ENCODE measurements at regions not wholly inside any gene's neighbourhood (a gene's known extent, or its start where the extent isn't known, plus 50 kb on each side); places are given as distances from the start of the nearest gene placed in this dataset.
"Not testable (repeated sequence)": the region's sequence is repeated elsewhere in the genome, so short reads cannot be mapped to it uniquely, and the experiment has no call there.

DNA sequence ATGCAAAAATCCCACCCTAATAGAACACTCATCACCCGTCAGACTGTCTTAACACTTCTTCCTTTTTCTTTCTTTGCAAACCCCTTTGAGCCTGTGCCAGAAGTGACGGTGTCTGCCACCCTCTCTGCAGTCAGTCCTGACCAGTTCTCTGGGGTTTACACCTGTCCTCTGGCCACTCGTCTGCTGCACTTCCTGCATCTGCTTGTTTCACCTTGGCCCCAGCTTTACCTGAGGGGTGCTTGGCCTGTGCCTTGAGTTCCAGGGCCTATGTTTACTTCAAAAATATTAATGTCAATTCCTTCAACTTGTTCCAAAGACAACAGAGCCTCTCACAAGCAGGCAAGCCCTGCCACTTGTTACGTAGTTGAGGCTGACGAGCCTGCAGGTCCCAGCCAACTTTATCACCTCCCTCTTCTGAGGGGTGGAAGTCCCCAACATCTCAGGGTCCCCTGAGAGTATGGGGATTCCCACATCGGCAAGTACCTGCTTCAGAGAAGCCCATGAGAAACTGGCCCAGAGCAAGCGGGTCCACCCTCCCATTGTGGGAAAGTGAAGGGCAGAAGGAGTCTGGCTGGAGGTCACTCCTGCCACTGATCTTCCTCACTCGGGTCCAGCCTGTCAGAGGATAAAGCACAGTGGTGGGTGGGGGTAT, 205.4 kb downstream of the DAD1 start:
- DNase-seq: no peak

DNA sequence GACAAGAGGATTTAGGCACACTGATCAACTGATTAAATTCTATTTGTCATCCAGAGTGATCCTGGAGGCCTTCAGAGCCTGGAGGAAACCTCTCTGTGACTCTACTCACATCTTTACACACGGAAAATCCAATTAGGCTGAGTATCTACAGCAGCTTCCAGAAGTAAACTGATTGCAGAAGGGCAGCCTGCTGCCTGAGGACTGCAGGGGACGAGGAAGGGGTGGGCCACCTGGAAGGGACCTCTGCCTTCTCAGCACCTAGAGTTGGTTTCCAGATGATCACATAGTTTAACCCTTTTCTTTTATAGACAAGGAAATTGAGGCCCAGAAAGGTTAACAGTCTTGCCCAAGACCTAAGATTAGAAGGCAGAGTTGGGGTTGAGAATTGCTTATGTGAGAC, 206.1 kb downstream of the DAD1 start:
- DNase-seq: no peak

DNA sequence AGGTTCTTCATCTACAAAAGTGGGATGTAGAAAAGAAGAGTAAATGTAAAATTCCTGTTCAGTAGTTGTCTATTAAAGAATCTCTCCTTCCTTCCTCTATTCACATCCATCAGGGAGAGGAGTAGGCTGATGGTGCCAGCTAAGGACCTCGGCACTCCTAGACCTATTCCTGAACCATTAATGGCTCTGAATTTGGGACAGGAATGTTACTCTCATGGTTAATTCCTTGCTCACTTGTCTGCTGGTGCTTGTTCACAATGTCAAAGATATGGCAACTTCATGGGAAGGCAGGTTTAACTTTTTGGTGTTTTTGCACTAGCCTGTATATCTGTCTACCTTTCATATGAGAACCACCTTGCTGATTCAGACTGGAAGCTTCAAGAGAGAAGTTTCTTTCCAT, 206.6 kb downstream of the DAD1 start:
- no peak for DNase-seq

DNA sequence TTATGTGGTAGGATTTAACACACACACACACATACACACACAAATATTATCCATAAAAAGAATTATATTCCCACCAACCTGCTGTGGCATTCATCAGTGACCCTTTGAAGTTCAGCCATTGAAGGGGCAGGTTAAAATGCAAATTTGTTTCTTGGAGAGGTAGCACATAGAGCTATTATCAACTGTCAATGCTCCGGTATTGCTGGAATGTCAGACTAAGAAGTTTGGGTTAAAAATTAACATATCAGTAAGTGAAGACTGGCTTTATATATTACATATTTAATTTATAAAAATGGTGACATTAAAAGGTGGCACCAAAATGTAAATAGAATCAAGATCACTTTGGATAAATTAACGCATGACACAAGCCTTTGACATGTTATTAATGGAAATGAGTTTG, 207.3 kb downstream of the DAD1 start:
- no peak for DNase-seq

DNA sequence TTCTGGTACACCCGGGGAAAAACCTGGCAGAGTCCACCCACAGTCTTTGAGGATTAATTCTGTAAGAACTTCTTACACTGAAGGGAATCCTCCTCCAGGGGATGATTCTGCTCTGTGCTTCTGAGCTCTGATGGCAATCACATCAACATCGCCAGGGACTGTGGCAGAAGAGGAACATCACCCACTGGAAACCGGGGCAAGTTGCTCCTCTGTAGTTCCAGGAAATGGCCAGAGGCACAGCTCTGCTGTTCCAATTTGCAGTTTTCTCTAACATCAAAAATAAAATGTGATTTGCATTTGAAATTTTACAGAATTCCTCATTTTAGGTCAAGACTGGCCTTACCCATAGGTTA, 207.6 kb downstream of the DAD1 start:
- peak; percentile 15 to 42 for DNase-seq

DNA sequence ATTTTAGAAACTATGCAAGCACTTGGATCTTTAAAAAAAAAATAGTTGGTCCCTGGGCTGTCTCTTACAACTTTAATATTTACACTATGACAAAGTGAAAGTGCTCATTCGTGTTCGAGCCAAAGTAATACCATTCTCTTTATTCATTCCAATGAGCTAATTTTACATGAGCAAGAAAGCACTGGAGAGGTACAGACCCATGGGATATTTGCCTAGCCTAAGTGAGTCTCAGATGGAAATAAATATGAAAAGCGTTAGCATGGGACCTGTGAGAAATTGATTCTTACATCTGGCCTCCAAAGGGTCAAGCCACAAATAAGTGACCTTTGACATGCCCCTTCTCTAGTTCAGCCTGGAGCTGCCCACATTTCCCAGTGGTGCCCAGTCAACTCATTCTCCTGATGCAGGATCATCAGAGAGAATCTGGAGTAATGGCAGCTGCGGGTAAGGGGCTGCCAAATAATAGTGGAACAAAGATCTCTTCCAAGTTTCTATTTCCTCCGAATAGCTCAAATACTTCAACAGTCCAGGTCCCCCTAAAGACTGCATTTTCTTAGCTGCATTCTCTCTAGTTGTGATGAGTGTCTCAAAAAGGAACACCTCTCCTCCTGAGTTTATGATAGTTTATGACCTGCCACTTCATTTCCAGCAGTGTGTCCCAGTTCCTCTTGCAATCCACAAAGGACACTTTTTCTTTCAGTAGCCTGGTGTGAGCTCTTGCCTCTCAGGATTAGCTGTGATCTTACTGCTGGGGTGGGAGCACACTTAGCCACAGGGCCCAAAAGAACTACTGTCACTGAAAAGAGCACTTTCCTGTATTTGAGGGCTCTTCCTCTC, 208.2 kb downstream of the DAD1 start:
- no peak for DNase-seq

DNA sequence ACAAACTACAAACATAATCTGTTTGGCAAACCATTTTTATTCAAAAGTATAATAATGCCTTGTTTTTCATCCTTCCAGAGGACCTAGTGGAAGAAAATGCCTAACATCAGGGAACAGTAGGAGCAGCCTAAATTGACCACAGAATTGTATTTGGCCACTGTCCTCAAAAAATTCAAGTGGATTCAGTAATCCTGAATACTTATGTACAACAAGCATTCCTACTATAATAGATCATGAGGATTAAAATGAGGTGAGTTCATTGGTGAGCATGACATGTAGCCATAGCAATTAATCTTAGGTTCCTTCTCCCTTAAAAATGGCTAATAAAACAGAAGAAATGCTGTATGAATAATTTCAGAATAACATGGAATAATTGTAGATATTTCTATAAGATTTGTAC, 209.3 kb downstream of the DAD1 start:
- no peak for DNase-seq

DNA sequence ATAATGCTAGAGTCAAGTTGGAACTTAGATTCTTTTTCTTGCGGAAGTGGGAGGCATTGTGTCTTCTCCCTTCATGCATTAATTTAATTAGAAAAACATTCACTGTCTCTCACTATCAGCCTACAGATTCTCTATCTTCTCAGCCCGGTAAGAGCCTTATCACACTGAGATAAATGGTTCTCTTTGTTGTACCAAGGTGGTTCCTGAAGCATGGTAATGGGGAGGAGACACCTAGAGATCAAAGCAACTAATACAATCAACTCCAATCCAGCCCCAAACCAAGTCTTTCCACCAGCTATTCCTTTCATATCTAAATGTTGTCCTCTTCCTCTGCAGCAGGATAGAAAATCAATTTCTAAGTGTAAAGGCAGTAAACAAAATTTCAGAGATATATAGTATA, 210.8 kb downstream of the DAD1 start:
- no peak for DNase-seq

DNA sequence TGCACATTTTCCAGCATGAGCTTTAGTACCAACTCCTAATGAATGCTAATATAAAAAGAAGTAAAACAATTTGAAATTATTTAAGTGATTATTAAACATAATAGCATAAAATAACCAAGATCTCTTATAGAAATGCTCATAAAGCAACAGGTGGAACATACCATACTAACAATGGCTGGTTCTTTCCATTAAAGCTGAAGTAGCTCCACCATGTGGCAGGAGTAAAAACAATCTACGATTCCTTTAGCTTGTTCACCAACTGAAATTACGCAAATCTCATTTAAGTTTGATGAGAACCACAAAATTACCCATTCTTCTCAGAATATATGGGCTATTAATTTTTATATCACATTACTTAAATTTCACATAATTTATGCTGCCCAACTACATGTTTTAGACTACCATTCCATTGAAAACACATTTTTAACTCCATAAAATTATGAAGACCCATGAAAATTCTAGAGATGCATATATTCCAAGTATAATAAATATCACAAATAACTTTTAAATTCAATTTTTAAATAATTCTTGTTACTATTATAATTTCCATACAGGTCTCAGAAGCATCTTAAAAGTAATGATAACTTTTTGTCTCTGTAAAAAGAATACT, 213.6 kb downstream of the DAD1 start:
- peak; percentile 49 to 67 for DNase-seq

DNA sequence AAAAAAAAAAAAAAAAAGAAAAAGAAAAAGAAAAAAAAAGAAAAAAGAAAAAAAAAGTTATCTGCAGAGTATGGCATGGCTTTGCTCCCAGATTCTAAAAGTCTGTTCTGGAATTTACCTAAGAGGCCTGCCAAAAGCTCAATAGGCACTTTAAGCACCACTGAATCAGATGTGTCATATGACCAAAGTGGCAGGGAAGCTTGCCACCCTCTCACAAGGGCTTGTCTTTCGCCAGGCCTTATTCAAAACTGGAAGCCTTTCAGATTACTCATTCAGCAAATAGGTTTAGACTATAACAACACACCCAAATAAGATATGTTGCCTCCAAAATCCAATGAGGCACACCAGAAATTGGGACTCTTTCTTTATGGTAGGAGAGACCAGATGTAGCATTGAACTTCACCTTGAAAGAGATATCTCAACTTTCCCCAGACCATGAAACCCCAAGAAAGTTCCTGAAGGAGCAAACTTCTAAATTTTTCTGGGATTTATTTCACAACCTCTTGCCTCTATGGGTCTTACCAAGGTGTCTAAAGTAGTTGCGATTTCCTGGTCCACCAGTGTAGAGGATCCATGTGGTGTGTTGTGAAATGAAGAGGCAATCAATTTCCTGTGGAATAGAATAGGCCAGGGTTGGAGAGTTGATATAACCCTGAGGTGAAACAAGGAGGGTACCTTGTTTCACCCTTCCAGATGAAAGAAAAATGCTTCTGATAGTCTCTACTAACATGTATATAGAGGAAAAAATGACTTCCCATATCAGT, 218.8 kb downstream of the DAD1 start:
- no peak for DNase-seq

DNA sequence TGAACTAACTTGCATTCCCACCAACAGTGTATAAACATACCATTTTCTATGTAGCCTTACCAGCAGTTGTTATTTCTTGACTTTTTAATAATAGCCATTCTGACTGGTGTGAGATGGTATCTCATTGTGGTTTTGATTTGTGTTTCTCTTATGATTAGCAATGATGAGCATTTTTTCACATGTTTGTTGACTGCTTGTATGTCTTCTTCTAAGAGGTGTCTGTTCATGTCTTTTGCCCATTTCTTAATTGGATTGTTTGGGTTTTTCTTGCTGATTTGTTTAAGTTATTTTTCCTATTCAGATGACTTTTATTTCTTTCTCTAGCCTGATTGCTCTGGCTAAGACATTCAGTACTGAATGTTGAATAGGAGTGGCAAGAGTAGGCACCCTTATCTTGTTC, 230.3 kb downstream of the DAD1 start:
- no peak for DNase-seq

DNA sequence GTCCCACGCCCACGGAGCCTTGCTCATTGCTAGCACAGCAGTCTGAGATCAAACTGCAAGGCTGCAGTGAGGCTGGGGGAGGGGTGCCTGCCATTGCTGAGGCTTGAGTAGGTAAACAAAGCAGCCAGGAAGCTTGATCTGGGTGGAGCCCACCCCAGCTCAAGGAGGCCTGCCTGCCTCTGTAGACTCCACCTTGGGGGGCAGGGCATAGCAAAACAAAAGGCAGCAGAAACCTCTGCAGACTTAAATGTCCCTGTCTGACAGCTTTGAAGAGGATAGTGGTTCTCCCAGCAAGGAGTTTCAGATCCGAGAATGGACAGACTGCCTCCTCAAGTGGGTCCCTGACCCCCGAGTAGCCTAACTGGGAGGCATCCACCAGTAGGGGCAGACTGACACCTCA, 239.7 kb downstream of the DAD1 start:
- not testable (repeated sequence) for DNase-seq

DNA sequence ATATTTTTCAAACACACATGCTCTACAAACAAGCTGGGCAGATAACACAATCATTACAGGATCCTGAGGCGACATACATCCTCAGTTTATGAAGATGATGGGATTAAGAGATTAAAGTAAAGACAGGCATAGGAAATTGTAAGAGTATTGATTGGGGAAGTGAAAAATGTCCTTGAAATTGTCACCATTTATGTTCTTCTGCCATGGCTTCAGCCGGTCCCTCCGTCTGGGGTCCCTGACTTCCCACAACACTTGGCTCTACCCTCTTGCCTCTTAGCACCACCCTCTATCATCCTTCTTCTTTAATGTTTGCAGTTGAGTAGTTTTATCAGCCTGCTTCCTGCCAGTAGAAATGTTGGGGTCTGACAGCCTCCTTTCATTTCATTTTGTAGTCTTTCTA, 244.4 kb downstream of the DAD1 start:
- no peak for DNase-seq

DNA sequence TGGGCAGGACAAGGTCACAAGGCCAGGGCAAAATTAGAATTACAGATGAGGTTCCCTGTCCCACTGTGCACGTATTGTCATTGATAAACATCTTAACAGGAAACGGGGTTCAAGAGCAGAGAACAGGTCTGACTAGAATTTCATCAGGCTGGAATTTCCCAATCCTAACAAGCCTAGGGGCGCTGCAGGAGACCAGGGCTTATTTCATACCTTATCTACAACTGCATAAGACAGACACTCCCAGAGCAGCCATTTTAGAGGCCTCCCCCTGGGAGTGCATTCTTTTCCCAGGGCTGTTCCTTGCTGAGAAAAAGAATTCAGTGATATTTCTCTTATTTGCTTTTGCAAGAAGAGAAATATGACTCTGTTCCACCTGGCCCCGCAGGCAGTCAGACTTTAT, 244.8 kb downstream of the DAD1 start:
- not testable (repeated sequence) for DNase-seq

DNA sequence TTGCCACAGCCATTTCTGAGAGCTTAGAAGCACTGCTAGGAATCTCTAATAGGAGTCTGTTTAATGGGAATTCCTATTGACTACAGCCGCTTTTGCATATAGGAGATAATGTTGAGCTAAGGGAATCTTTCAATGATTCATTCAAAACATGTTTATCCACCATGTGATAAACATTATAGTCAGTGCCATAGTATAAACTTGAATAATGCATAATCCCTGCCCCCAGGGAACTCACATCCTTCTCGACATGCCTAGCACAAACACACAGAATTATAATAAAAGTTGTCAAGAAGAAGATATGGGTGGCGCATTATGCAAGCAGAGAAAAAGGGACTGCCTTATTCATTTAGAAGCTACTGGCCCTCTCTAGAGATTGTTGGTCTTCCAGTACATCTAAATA, 248.0 kb downstream of the DAD1 start:
- DNase-seq: no peak

DNA sequence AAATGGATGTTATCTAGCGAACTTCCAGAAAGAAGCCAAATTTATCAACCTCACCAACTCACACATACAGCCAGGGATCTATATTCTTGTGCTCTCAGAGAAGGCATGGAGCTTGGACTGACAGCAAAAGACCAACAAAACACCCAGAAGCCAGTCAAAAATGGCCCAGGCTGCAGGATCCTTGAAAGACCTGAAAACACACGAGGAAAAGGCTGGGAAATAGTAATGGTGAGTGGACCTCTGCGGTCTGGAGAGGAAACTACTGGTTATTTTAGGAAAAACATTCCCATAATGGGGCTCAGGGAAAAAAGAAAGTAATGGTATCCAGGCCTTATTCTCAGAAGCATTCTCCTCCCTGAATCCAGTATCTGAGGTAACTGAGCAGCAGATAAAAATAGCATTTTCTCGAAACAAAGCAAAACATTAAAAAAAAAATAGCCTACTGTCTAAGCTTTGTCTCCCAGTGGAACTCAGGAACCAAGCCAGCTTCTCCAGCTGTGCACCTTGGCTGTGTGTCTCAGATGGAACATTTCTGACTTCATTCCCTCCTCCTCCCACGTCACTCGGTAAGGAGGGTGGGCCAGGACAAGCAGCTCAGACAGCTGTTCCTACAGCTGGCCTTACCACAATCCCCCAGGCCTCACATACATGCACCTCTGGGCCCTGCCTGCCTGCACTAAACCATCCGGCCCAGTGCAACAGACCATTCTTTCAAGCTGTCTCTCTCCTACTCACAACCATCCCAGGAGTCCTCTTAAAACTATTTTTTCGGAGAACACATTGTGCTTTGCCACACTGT, 249.9 kb downstream of the DAD1 start:
- no peak for DNase-seq

DNA sequence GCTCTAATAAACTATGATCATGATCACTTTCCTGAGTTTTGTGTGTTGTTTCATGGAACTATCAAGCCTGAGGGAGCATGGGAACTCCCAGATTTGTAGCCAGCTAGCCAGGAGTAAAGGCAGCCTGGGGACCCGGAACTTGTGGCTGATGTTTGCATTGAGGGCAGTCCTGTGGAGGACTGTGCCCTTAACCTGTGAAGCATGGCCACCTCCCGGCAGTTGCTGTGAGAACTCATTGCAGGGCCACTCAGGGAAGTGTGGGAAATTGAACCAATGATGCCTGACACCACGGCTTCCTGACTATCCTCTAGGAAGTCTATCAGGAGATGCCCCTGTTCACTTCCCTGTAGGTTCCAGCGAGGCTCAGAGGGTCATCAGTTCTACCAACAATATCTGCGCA, 250.6 kb downstream of the DAD1 start:
- DNase-seq: no peak

DNA sequence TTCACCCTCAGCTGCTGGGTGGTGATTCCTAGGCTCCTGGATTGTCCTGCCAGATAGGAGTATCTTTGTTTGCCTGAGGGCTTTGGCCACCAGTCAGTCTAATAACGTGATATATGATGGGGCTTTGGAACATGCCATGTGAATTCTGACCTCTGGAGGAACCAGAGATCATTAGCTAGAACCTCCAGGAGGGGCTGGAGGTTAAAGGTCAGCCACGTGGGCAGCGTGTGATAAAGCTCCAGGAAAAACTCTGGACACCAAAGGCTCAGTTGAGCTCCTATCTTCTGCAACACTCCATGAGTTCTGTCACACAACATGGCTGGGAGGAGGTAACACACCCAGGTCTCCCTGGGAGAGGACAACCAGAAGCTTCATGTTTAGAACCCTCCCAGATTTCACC, 251.1 kb downstream of the DAD1 start:
- no peak for DNase-seq

DNA sequence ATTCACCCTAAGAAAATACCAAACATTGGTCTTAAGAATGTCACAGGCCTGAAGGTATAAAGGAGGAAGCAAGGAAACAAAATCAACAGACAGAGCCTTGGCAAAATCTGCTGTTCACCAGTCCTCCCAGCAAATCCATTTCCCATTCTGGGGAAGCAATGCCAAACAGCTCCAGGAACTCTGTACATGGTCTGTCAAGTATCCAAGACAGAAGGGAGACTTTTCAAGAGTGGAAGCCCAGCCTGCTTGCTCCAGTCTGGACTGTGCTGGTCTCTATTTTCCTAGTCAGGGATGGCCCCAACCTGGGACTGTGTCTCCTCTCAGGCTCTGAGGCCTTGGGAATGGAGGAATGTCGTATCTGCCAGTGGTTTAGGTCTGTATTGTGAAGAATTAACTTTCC, 251.5 kb downstream of the DAD1 start:
- DNase-seq: no peak

DNA sequence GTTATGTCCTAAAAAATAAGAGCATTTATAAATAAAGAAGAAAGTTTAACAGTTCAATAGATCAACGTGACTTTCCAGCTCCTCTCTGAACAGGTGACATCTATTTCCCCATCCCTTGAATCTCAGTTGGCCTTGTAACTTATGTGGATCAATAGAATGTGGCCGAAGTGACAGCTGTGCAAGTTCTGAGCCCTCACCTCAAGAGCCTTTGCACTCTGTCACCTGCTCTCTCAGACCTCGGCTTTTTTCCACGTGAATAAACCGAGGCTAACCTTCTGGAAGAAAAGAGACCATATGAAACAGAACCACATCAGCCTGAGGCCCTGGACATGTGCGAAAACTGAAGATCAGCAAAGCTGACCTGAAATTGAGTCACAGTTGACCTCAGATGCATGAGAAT, 253.0 kb downstream of the DAD1 start:
- DNase-seq: no peak

DNA sequence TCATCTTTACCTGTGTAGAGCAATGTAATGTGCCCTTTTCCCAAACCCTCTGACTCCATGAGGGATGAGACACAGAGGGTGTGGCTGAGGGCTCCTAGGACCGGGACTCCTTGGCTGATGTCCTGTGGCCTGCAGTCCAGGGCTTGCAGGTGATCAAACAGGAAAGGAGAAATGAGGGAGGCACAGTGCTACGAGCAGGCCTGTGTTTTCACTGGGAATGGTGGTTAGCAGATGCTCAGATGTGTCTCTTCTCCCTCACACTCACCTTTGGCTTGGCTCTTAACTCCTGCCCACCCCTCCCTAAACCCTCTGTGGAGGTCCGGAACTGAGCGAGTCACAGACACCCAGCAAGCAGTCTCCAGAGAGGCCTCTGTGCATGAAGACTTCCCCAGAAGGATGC, 254.4 kb downstream of the DAD1 start:
- DNase-seq: no peak

DNA sequence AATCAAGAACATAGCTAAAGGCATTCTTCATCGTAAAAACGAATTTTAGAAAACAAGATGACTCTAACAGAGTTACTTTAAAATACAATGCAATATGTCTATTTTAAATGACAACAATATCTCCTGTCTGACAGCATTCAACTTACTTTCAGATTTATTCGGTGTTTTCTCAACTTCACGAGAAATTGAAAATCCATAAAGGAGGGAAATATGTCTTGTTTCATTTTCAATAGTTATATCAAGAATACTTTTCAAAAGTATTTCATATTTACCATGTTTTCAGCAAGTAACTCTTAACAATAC, 254.8 kb downstream of the DAD1 start:
- no peak for DNase-seq

Data from inflammatory macrophage treated with lipopolysaccharide for 1 hour (primary cell).